Nucleus accumbens (tissue), 56 donors: ENCODE measurements at regions not wholly inside any gene's neighbourhood (a gene's known extent, or its start where the extent isn't known, plus 50 kb on each side); places are given as distances from the start of the nearest gene placed in this dataset.

Experiments
- DNase-seq, 56 donors: peaks; one replicate each; lab custom pipeline; 2025; lab: John Stamatoyannopoulos, UW

- peak in 1 of 56 donors; percentile 1 for DNase-seq
Measured at GRCh38 chr12:94516985-94517384, 57.3 kb upstream of the CEP83 start.

- no peak for DNase-seq
Measured at GRCh38 chr12:94513527-94513926, 53.9 kb upstream of the CEP83 start.

GRCh38 chr12:94511506-94511905, 51.8 kb upstream of the CEP83 start:
- no peak for DNase-seq

- no peak for DNase-seq
Measured at GRCh38 chr12:94510128-94510527, 50.5 kb upstream of the CEP83 start.
